GM18858 (cell line): ENCODE measurements at regions not wholly inside any gene's neighbourhood (a gene's known extent, or its start where the extent isn't known, plus 50 kb on each side); places are given as distances from the start of the nearest gene placed in this dataset.

Experiments used
- ATAC-seq: cut with Tn5 transposase; IDR thresholded peaks from one replicate; pipeline ENCODE4 v1.9.1; 2021; ENCODE audit not compliant: unreplicated experiment

- no peak for ATAC-seq
These were observed 58.6 kb upstream of the NYAP2 start for GRCh38 chr2:225340923-225341322.

DNA sequence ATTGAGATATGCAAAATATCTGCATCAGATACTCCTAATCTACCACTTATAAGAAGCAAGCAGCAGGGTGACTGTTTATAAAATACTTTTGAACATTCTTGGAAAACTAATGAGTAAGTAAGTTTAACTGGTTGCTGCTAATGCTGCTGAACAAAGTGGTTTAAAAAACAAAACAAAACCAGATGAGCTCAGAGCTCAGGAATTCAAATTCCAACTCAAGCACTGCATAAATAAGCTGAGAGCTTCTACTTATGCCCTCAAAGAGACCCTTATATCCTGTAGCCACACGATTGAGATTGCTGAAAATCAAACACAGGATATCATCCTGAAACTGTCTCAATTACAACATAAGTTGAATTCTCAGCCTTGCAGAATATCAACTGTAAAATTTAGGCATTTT lies 62.3 kb upstream of the NYAP2 start:
- no peak for ATAC-seq

GRCh38 chr2:225334514-225334913 lies 65.0 kb upstream of the NYAP2 start:
- ATAC-seq = no peak

DNA sequence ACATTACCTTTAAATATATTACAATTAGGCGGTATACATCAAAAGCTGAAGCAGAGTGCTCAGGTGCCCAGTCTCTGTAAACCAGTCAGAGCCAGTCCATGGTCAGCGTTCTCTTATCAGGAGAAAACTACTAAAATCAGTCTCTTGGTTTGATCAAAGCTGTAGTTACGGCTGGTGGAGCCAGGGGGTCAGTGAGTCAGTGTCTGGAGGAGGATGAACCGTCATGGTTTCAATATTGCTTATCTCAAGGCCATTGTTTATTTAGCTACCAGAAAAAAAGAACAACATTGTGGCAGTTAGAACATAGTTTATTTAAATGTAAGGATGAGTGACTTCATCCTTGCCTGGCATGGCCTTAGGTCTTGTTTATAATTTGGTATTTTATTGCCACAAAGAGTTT lies 71.3 kb upstream of the NYAP2 start:
- ATAC-seq = no peak

- no peak for ATAC-seq
These were observed 72.5 kb upstream of the NYAP2 start for GRCh38 chr2:225326969-225327368.

- ATAC-seq = no peak
These were observed 79.6 kb upstream of the NYAP2 start for GRCh38 chr2:225319872-225320271.

DNA sequence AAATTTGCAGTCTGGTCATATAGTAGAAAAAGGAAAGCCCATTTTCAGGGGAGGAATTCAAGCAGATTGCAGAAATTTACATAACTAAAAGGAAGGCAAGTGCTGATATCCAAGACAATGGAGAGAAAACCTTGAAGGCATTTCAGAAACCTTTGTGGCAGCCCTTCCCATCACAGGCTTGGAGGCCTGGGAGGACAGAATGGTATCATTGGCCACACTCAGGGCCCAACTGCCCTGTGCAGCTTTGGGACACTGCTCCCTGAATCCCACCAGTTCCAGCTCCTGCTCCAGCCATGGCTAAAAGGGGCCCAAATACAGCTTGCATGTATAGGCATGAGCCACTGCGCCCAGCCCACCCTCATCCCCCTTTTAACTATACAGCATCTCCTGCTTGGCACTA lies 81.1 kb upstream of the NYAP2 start:
- ATAC-seq = no peak

- ATAC-seq = no peak
These were observed 82.3 kb upstream of the NYAP2 start for GRCh38 chr2:225317186-225317585.

DNA sequence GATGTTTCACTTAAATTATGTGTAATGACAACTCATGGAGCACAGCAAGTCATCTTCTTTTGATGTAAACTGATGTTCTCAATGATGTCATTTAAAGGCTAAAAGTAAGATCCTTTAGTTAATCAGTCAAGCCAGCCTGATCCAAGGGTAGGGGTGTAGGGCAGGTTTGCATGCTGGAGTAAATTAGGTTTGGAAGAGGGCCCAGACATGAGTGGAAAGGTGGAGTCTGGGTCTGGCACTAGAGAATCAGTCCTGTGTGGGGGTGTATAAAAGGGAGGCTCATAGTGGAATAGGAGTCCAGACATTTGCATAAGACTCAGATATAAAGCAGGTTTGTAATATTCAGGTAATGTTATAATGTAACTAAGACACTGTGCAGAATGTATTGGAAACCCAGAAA lies 88.8 kb upstream of the NYAP2 start:
- ATAC-seq = no peak

GRCh38 chr2:225309516-225309915 lies 90.0 kb upstream of the NYAP2 start:
- no peak for ATAC-seq

- no peak for ATAC-seq
These were observed 102.6 kb upstream of the NYAP2 start for GRCh38 chr2:225296951-225297350.

DNA sequence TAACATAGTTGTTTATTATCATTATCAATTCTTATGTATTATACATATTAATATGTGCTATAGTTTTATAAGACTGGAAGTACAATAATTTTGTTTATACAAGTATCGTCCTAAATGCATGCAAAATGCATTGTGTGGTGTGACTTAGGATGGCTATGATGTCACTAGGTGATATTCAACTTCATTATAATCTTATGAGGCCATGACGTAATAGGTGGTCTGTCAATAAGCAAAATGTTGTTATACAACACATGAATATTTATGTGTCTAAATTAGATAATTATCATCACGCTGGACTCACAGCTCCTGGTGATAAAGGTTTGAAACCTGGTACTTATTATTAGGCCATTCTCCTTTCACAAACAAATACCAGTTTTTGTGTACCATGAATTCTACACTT lies 104.4 kb upstream of the NYAP2 start:
- no peak for ATAC-seq

GRCh38 chr2:225293638-225294037 lies 105.9 kb upstream of the NYAP2 start:
- ATAC-seq = no peak

- ATAC-seq = no peak
These were observed 108.6 kb upstream of the NYAP2 start for GRCh38 chr2:225290757-225291400.

GRCh38 chr2:225289659-225290058 lies 109.9 kb upstream of the NYAP2 start:
- no peak for ATAC-seq

GRCh38 chr2:225288986-225289385 lies 110.5 kb upstream of the NYAP2 start:
- no peak for ATAC-seq

DNA sequence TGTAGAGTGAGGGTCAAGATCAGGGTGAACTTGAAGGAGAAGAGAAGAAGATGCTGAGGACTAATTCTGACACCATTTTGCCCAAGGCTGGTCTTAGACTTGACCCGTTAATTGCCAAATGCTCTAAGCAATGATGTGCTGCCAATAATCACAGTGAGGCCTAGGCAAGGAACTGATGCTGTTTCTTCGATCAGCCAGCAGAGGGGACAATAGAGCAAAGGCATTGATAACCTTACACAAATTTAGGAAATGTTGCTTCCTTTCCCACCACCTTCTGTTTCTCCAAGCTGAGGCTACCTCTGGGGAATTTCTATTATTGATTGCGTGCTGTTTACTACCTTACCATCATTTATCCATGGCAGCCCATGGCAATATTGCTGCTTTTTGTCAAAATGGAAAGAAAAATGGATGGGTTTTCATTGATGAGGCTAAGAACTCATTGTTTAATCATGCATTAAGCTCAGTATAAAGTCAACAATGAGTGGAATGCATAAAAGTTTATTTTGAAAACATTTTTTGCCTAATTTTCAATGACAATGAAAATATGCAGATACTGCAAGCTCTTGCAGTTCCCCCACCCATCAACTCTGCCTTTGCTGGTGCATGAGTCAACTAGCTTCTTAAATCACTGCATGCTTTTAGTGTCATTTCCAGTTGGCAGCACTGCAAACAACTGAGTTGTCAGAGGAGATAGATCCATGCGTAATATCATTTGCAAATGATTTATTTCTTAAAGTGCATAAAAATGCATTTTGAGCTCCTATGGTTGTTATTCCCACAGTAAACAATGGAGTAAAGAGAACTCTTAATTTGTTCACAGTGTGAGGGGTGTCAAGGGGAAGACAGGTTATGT lies 116.4 kb upstream of the NYAP2 start:
- peak; percentile 83 for ATAC-seq

DNA sequence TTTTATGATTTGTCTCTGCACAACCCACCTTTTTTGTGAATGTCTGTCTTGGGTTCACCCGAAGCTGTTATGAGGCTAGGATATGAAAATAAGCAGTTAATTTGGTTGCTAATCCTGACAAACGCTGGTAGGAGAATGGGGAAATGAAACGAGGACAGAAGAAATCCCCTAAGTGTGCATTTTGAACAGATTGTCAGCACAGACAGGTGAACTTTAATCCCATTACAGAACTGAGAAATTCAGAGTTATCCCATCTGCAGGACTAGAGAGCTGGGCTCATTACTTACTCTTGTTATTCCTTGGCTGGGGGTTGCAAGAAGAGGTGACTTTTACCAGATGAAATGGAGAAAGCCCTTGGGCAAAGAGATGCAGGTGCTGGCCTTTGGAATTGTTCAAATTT lies 123.3 kb upstream of the NYAP2 start:
- ATAC-seq = peak; percentile 87

DNA sequence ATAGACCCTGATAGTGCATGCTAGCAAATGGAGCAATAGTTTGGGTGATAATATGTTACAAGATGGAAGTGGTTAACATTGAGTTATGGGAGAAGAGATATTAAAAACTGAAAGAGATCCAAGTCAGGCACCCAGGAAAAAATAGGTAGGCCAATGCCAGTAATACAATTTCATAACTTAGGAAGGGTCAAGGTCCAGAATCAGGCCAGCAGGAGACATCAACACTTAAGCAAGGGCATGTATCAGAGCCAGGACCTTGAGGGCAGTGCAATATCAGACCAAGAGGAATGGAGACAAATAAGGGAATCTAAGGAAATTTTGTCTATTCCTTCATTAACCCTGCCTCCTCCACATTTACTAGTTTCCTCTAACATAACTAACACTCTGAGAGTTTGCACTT lies 124.1 kb upstream of the NYAP2 start:
- no peak for ATAC-seq

- ATAC-seq = peak; percentile 21
These were observed 124.8 kb upstream of the NYAP2 start for GRCh38 chr2:225274751-225275150.

DNA sequence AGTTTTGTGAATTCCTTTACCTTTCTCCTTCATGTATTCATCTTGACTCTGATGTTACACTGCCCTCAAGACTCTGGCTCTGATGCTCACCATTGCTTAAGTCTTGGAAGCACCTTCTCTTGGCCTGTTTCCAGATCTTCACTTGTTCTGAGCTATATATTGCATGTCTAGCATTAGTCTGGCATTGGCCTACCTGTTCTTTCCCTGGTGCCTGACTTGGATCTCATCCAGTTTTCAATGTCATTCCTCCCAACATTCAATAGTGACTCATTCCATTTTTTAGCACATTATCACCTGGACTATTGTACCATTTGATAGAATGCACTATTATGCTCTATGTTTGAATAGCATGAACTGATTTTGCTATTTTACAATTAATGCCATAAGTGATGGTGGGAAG lies 127.3 kb upstream of the NYAP2 start:
- ATAC-seq = no peak

GRCh38 chr2:225270861-225271260 lies 128.6 kb upstream of the NYAP2 start:
- peak; percentile 100 for ATAC-seq

DNA sequence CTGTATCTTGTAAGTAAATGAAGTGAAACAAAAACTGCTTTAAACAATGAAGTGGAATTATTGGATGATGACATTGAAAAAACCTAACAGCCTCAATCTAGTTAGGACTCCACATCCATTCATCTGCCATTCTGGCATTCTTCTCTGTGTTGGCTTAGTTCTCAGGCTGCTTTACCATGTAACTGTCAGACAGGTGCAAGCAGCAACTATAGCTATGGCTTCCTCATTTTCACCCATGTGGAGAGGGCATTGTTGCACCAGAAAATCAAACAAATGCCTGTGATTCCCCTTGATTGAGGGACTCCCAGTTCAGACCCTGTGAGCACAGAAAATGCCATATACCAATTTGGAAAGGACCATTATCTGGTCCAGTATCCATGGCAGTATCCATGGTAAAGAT lies 129.5 kb upstream of the NYAP2 start:
- ATAC-seq = no peak
